Coronary artery (tissue), 2 donors: ENCODE measurements at regions not wholly inside any gene's neighbourhood (a gene's known extent, or its start where the extent isn't known, plus 50 kb on each side); places are given as distances from the start of the nearest gene placed in this dataset.
A peak's percentile ranks its signal among the peaks of the same experiment; 100 is the strongest.

Experiments
- DNase-seq: peaks from one replicate; pipeline ENCODE4 v3.0.0-alpha.2; 2017; ENCODE audit warnings: low spot score
- H3K27ac ChIP-seq, 2 donors: fragments of 200-600 bp; sonication (generic); one replicate each; pipeline ENCODE4 v1.5.1; 2016 to 2019
- H3K4me3 ChIP-seq: fragments of 200-600 bp; sonication (generic); 2 replicates; pipeline ENCODE4 v1.5.1; 2016; ENCODE audit warnings: mild to moderate bottlenecking, moderate library complexity
- TF ChIP-seq, protein P1 (sequence below): fragments of 200-600 bp; sonication (generic); IDR thresholded peaks from one replicate; pipeline ENCODE4 v1.5.1; 2019; ENCODE audit warnings: antibody characterized with exemption

DNA sequence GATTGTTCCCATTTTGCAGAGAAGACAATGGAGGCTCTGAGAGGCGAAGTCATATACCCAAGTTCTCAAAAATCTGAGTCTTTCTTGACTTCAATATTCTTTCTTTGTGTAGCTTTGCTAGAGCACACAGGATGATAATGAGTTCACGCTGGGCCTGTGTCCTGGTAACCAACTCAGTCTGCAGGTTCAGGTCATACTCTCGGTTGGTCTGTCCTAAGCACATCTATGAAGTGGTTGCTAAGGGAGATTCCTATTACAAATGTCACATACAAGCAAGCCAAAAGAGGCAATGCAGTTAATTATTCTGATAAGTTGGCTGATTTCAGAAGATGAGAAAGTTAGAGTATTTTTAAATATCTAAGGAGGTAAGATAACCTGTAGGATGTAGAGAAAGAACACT is 481.0 kb downstream of the SOX6 start:
- peak; percentile 5 for DNase-seq
- TF ChIP-seq, protein P1, sequence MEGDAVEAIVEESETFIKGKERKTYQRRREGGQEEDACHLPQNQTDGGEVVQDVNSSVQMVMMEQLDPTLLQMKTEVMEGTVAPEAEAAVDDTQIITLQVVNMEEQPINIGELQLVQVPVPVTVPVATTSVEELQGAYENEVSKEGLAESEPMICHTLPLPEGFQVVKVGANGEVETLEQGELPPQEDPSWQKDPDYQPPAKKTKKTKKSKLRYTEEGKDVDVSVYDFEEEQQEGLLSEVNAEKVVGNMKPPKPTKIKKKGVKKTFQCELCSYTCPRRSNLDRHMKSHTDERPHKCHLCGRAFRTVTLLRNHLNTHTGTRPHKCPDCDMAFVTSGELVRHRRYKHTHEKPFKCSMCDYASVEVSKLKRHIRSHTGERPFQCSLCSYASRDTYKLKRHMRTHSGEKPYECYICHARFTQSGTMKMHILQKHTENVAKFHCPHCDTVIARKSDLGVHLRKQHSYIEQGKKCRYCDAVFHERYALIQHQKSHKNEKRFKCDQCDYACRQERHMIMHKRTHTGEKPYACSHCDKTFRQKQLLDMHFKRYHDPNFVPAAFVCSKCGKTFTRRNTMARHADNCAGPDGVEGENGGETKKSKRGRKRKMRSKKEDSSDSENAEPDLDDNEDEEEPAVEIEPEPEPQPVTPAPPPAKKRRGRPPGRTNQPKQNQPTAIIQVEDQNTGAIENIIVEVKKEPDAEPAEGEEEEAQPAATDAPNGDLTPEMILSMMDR: no peak
- no peak overlapping the region for H3K4me3 ChIP-seq
- H3K27ac ChIP-seq: no peak overlapping the region

DNA sequence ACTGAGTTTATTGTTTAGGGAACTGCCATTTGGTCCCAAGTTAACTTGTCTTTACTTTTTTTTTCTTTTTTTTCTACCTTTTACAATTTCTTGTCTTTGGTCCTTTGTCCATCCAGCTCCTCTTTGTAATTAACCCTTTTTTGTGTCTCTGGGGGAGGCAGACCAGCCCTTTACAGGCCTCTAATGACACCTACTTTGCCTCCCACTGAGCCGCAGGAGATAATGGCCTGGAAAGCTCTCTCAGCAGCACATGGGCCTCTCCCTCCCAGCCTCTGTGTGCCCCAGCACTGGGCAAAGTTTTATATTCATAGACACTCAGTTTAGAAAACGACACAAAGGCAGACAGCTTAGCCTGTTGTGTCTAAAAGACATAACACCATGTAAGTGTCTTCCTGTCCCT is 480.4 kb downstream of the SOX6 start:
- Histone ChIP-seq H3K27ac (no peak overlapping the region), H3K4me3 (no peak overlapping the region)
- TF ChIP-seq, protein P1: no peak
- DNase-seq: peak; percentile 33

DNA sequence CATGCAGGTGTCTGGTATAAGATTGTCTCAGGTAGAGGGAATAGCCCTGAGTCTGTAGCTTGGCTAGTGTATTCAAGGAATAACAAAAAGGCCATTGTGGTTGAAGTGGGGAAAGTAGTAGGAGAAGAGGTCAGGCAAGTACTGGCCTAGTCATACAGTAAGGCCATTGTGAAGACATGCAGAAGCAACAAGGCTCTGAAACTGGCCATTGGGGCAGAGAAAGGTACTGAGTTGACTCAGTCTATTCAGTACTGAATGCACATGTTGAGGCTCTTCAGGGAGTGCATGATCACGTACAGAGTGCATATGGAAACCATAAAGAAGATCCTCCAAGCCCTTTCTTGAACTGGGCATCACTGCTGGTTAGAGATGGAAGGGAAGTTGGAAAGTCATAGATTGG is 477.6 kb downstream of the SOX6 start:
- DNase-seq: no peak
- TF ChIP-seq, protein P1: no peak
- H3K27ac ChIP-seq: no peak overlapping the region
- H3K4me3 ChIP-seq: no peak overlapping the region

DNA sequence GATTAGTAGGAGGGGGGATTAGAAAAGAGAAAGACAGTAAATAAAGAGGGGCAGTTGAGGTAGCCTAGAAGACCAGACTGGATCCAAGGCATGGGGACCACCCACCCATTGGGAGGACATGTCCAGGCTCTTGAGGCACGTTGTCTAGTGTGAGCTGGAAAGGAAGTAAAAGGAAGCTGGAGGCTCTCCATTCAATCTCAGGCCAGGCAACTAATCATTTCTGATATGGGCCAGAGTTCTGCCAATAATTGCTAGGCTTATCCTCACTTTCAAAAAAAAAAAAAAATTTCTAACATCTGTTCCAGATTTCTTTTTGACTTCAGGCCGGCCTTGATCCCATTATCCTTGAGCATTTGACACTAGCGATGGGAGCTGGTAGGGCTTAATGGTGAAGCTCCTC is 476.1 kb downstream of the SOX6 start:
- H3K4me3 ChIP-seq: no peak overlapping the region
- TF ChIP-seq, protein P1: no peak
- DNase-seq: no peak
- H3K27ac ChIP-seq: no peak overlapping the region

DNA sequence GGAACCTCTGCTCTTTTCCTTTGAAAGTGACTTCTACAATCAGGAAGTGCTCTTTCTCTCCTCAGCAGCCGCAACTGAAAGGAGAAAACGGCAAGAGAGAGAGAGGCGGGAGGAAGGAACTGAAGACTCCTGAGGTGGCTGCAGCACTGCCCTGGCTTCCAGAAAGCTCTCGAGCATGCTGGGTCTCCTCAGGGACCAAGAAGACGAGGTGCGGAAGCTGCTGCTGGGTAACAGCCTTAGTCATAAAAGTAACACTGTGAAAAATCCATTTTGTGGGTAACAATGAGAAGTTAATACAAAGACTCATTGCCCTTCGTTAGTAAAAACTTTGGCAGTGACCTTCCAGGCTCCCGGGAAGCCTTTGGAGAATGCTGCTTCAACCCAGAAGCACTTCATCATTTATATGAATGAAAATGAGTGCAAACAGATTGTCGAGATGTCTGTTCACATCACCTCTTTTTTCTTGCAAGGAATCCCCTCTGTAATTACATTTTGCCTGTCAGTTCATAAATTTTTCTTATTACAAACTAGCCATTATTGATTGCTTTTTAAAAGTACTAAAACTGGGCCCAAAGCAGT is 473.4 kb downstream of the SOX6 start:
- H3K27ac ChIP-seq: no peak overlapping the region
- no peak overlapping the region for H3K4me3 ChIP-seq
- no peak for DNase-seq
- TF ChIP-seq, protein P1: no peak

DNA sequence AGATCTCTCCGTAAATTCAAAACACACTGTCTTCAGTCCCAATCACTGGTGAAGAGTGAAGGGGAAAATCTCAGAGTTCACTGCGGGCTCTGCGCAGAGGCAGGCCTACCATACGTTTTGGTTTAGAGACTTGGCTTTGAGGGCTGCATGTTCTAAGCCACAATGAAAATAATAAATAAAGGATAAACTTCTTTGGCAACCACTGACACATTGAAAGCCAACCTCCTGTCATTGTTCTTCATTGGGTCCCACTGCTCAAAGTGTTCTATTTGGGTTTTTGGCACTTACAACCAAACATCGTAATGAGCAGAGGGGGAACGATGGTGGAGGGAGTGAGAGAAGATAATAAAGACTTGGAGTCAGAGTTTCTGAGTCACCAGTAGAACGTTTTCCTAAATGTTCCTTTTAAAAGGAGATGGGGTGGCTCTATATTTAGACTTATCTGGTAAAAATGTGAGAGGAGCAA is 472.9 kb downstream of the SOX6 start:
- TF ChIP-seq, protein P1: no peak
- H3K4me3 ChIP-seq: no peak overlapping the region
- H3K27ac ChIP-seq: no peak overlapping the region
- no peak for DNase-seq

DNA sequence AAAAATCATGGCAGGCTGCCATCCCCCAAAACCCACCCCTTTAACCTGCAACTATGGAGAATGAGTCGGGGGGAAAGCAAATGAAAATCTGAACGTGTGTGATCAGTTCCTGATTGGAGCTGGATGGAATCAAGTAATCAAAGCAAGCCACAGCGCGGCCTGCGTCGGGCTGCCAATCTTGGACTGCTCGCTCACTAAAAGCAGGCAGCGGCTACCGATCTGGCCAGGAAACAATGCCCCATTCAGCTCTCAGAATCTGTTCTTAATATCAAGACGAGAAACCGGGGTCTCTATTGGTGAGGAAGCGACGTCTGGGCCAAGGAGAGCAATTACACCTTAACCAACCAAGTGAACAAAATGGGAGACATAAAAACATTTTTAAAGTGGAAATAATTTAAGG is 472.2 kb downstream of the SOX6 start:
- no peak for DNase-seq
- H3K27ac ChIP-seq: peak overlapping the region in 1 of 2 donors; percentile 67
- TF ChIP-seq, protein P1: no peak
- no peak overlapping the region for H3K4me3 ChIP-seq
